ENCODE measurements at regions not wholly inside any gene's neighbourhood (a gene's known extent, or its start where the extent isn't known, plus 50 kb on each side); places are given as distances from the start of the nearest gene placed in this dataset.

DNA sequence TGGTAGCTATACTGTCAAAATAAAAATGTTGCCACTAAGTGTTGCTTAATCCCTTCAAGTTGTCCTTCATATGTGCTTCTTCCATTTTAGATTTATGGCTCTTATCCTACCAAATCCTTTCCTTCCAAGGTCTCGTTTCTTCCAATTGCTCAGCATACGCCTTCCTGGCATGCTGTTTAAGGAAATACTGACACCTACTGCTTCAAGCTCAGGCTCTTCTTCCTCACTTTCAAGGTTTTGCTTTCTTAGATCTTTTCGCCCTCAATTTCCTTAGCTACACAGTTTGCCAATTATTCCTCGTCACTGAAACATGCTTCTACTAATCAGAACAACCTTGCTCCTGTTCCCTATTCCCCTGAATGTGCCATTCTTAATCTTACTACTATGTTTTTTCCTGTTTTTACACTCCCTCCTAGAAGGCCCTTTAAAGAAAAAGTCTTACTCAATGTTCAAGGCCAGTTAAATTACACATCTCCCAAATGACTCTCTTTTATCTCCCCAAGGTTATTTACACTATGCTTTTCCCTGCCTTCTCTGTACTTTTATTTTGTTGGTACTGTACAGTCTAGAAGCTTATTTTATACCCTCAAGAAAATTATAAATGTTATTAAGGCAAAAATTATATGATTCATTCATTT, 343.1 kb downstream of the MZT1 start:
- TF ChIP-seq, protein P1, sequence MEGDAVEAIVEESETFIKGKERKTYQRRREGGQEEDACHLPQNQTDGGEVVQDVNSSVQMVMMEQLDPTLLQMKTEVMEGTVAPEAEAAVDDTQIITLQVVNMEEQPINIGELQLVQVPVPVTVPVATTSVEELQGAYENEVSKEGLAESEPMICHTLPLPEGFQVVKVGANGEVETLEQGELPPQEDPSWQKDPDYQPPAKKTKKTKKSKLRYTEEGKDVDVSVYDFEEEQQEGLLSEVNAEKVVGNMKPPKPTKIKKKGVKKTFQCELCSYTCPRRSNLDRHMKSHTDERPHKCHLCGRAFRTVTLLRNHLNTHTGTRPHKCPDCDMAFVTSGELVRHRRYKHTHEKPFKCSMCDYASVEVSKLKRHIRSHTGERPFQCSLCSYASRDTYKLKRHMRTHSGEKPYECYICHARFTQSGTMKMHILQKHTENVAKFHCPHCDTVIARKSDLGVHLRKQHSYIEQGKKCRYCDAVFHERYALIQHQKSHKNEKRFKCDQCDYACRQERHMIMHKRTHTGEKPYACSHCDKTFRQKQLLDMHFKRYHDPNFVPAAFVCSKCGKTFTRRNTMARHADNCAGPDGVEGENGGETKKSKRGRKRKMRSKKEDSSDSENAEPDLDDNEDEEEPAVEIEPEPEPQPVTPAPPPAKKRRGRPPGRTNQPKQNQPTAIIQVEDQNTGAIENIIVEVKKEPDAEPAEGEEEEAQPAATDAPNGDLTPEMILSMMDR (IDR thresholded peaks at IDR 0.05), result no peak
- ChIA-PET CTCF (no interaction called here), POLR2A (no interaction called here)
- intact Hi-C loops (cut with DNase I, micrococcal nuclease), result no loop called here
- H3K27ac ChIP-seq (ENCODE audit: low read depth in 1 of 2, low read length in 2 of 2), result no peak overlapping the region
- Mint-ChIP-seq H3K27ac (no peak overlapping the region), H3K4me3 (no peak overlapping the region), H3K27me3 (no peaks in the 10 kb centered on the region), H3K4me1 (ENCODE audit: low read depth) (no peaks in the 10 kb centered on the region), H3K36me3 (ENCODE audit: low read depth) (no peaks in the 10 kb centered on the region), H3K9me3 (no peaks in the 10 kb centered on the region)
- ATAC-seq (ENCODE audit: poor library complexity) (no peak), DNase-seq (no peak)
- H3K36me3 ChIP-seq (ENCODE audit: insufficient read depth, low read length), result no peaks in the 10 kb centered on the region
- no peaks in the 10 kb centered on the region for H3K4me1 ChIP-seq (ENCODE audit: insufficient read depth, low read length)
- H3K27me3 ChIP-seq (ENCODE audit: control insufficient read depth in 1 of 2, insufficient read depth in 2 of 2, low read length in 2 of 2), result no peaks in the 10 kb centered on the region
- H3K4me3 ChIP-seq (ENCODE audit: low read length), result no peak overlapping the region
- no peaks in the 10 kb centered on the region for H3K9me3 ChIP-seq (ENCODE audit: control insufficient read depth in 1 of 2, insufficient read depth in 1 of 2, low read length in 2 of 2)

DNA sequence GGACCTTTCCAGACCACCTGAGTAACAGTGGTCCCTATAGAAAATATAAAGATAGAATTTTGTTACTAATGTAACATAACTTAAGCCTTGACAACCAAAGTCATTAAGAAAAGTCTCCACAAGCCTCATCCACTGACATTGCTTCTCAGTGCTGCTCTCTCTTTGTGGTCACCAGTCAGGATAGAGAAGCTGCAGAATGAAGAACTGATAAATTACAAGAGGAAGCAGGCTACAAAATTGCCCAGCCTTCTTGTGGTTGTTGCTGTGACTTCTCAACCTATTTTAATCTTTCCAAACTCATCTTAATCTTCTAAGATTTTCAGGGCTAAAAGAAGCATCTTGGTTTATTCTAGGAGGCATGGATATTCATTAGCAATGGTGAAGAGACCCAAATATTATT, 343.8 kb downstream of the MZT1 start:
- ChIA-PET CTCF (no interaction called here), POLR2A (no interaction called here)
- intact Hi-C loops (cut with DNase I, micrococcal nuclease), result no loop called here
- Histone ChIP-seq H3K27me3 (ENCODE audit: control insufficient read depth in 1 of 2, insufficient read depth in 2 of 2, low read length in 2 of 2) (no peaks in the 10 kb centered on the region), H3K36me3 (ENCODE audit: insufficient read depth, low read length) (no peaks in the 10 kb centered on the region), H3K4me1 (ENCODE audit: insufficient read depth, low read length) (no peaks in the 10 kb centered on the region), H3K27ac (ENCODE audit: low read depth in 1 of 2, low read length in 2 of 2) (no peak overlapping the region), H3K4me3 (ENCODE audit: low read length) (no peak overlapping the region), H3K9me3 (ENCODE audit: control insufficient read depth in 1 of 2, insufficient read depth in 1 of 2, low read length in 2 of 2) (peaks cover 0 to 2% of the 10 kb centered on the region in 2 experiments)
- DNase-seq, result peak in 1 of 14 experiments; percentile 2
- ATAC-seq (ENCODE audit: poor library complexity), result no peak
- Mint-ChIP-seq H3K27me3 (no peaks in the 10 kb centered on the region), H3K36me3 (ENCODE audit: low read depth) (no peaks in the 10 kb centered on the region), H3K9me3 (no peaks in the 10 kb centered on the region), H3K27ac (no peak overlapping the region), H3K4me1 (ENCODE audit: low read depth) (no peaks in the 10 kb centered on the region), H3K4me3 (no peak overlapping the region)
- TF ChIP-seq, protein P1 (IDR thresholded peaks at IDR 0.05), result no peak

DNA sequence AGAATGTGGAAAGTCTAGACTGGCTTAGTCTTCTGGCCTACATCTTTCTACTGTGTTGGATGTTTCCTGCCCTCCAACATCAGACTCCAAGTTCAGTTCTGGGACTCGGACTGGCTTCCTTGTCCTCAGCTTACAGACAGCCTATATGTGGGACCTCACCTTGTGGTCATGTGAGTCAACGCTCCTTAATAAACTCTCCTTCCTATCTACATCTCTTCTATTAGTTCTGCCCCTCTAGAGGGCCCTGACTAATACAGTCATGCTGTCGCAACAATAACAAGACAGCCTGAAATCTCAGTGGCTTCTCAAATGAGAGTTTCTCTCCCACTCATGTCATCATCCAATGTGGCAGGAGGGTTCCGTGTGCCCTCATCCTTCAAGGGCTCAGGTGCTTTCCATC, 347.8 kb downstream of the MZT1 start:
- TF ChIP-seq, protein P1 (IDR thresholded peaks at IDR 0.05), result no peak
- H3K9me3 Mint-ChIP-seq, result peaks cover 5% of the 10 kb centered on the region
- no peak overlapping the region for H3K27ac Mint-ChIP-seq
- H3K27ac ChIP-seq (ENCODE audit: low read depth in 1 of 2, low read length in 2 of 2), result no peak overlapping the region
- H3K27me3 Mint-ChIP-seq, result no peaks in the 10 kb centered on the region
- no peaks in the 10 kb centered on the region for H3K4me1 Mint-ChIP-seq (ENCODE audit: low read depth)
- H3K4me3 ChIP-seq (ENCODE audit: low read length), result no peak overlapping the region
- no peak overlapping the region for H3K4me3 Mint-ChIP-seq
- no peaks in the 10 kb centered on the region for H3K4me1 ChIP-seq (ENCODE audit: insufficient read depth, low read length)
- intact Hi-C loops (cut with DNase I, micrococcal nuclease), result no loop called here
- DNase-seq, result no peak
- no peaks in the 10 kb centered on the region for H3K36me3 Mint-ChIP-seq (ENCODE audit: low read depth)
- ChIA-PET CTCF (no interaction called here), POLR2A (no interaction called here)
- peaks cover 0 to 3% of the 10 kb centered on the region in 2 experiments for H3K9me3 ChIP-seq (ENCODE audit: control insufficient read depth in 1 of 2, insufficient read depth in 1 of 2, low read length in 2 of 2)
- no peaks in the 10 kb centered on the region for H3K27me3 ChIP-seq (ENCODE audit: control insufficient read depth in 1 of 2, insufficient read depth in 2 of 2, low read length in 2 of 2)
- H3K36me3 ChIP-seq (ENCODE audit: insufficient read depth, low read length), result no peaks in the 10 kb centered on the region
- ATAC-seq (ENCODE audit: poor library complexity), result no peak
